Peyer's patch (tissue), 4 donors: ENCODE measurements at regions not wholly inside any gene's neighbourhood (a gene's known extent, or its start where the extent isn't known, plus 50 kb on each side); places are given as distances from the start of the nearest gene placed in this dataset.

Source experiments
- CTCF ChIP-seq, 6 experiments: fragments of 450-650 bp in 4 of 6; fragments of 200-600 bp in 2 of 6; sonication (generic) in 1 of 6; IDR thresholded peaks; one replicate each; pipeline ENCODE4 v1.5.1; 2017 to 2019; ENCODE audit warnings: antibody characterized with exemption in 6 of 6, mild to moderate bottlenecking in 3 of 6, moderate library complexity in 1 of 6
- POLR2A ChIP-seq, 2 donors: fragments of 450-650 bp; IDR thresholded peaks; one replicate each; pipeline ENCODE4 v1.5.1; 2017; ENCODE audit warnings: antibody characterized with exemption in 2 of 2, mild to moderate bottlenecking in 2 of 2, moderate library complexity in 2 of 2

DNA sequence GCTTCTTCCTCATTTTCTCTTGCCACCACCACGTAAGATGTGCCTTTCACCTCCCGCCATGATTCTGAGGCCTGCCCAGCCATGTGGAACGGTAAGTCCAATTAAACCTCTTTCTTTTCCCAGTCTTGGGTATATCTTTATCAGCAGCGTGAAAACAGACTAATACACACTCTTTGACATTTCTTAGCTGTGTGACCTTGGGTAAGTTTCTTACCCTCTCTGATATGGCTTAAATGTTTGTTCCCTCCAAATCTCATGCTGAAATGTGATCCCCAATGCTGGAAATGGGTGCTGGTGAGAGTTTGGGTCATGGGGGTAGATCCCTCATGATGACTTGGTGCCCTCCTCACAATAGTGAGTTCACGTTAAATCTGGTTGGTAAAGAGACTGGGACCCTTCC, 188.8 kb upstream of the IRX4 start:
- TF ChIP-seq CTCF (IDR thresholded peaks at IDR 0.05) (no peak), POLR2A (IDR thresholded peaks at IDR 0.05) (no peak)
